HuH-7 (cell line): ENCODE measurements at regions not wholly inside any gene's neighbourhood (a gene's known extent, or its start where the extent isn't known, plus 50 kb on each side); places are given as distances from the start of the nearest gene placed in this dataset.

ENCODE experiments used
- DNase-seq: peaks from one replicate; pipeline ENCODE4 v3.0.0; 2011; ENCODE audit warnings: low spot score

GRCh38 chr13:95447814-95448213, 104.7 kb upstream of the CLDN10 start:
- no peak for DNase-seq

GRCh38 chr13:95451656-95452055, 100.9 kb upstream of the CLDN10 start:
- DNase-seq, result no peak

- DNase-seq, result no peak
Observed at GRCh38 chr13:95452375-95452774, 100.1 kb upstream of the CLDN10 start.

GRCh38 chr13:95455782-95456181, 96.7 kb upstream of the CLDN10 start:
- no peak for DNase-seq

GRCh38 chr13:95456815-95457214, 95.7 kb upstream of the CLDN10 start:
- DNase-seq, result no peak

GRCh38 chr13:95457294-95457693, 95.2 kb upstream of the CLDN10 start:
- no peak for DNase-seq

- DNase-seq, result no peak
Observed at GRCh38 chr13:95462801-95463200, 89.7 kb upstream of the CLDN10 start.

GRCh38 chr13:95463531-95463930, 89.0 kb upstream of the CLDN10 start:
- DNase-seq, result no peak

- DNase-seq, result no peak
Observed at GRCh38 chr13:95470574-95471366, 81.8 kb upstream of the CLDN10 start.

GRCh38 chr13:95471960-95472359, 80.6 kb upstream of the CLDN10 start:
- DNase-seq, result no peak

- no peak for DNase-seq
Observed at GRCh38 chr13:95474992-95475391, 77.5 kb upstream of the CLDN10 start.

- no peak for DNase-seq
Observed at GRCh38 chr13:95477187-95477586, 75.3 kb upstream of the CLDN10 start.

GRCh38 chr13:95479731-95480130, 72.8 kb upstream of the CLDN10 start:
- no peak for DNase-seq

GRCh38 chr13:95480131-95480545, 72.4 kb upstream of the CLDN10 start:
- DNase-seq, result no peak

GRCh38 chr13:95480791-95481780, 71.4 kb upstream of the CLDN10 start:
- DNase-seq, result no peak

GRCh38 chr13:95484052-95484451, 68.5 kb upstream of the CLDN10 start:
- no peak for DNase-seq

GRCh38 chr13:95485045-95485517, 67.4 kb upstream of the CLDN10 start:
- DNase-seq, result no peak

GRCh38 chr13:95485518-95486144, 66.9 kb upstream of the CLDN10 start:
- no peak for DNase-seq

GRCh38 chr13:95492044-95492801, 60.3 kb upstream of the CLDN10 start:
- no peak for DNase-seq

- no peak for DNase-seq
Observed at GRCh38 chr13:95494082-95494681, 58.3 kb upstream of the CLDN10 start.

- DNase-seq, result no peak
Observed at GRCh38 chr13:95496485-95496884, 56.0 kb upstream of the CLDN10 start.
